GM19351 (cell line): ENCODE measurements at regions not wholly inside any gene's neighbourhood (a gene's known extent, or its start where the extent isn't known, plus 50 kb on each side); places are given as distances from the start of the nearest gene placed in this dataset.
"Not testable (repeated sequence)": the region's sequence is repeated elsewhere in the genome, so short reads cannot be mapped to it uniquely, and the experiment has no call there.

ENCODE experiments used
- ATAC-seq: cut with Tn5 transposase; IDR thresholded peaks from one replicate; pipeline ENCODE4 v1.9.1; 2021; ENCODE audit warnings: mild to moderate bottlenecking, moderate library complexity; ENCODE audit not compliant: unreplicated experiment

- ATAC-seq: not testable (repeated sequence)
Observed at GRCh38 chr2:175777337-175777736, 224.7 kb downstream of the LNPK start.

GRCh38 chr2:175769200-175769599, 232.9 kb downstream of the LNPK start:
- ATAC-seq: no peak

- no peak for ATAC-seq
Observed at GRCh38 chr2:175766880-175767279, 235.2 kb downstream of the LNPK start.

- no peak for ATAC-seq
Observed at GRCh38 chr2:175755656-175756386, 246.2 kb downstream of the LNPK start.

- ATAC-seq: no peak
Observed at GRCh38 chr2:175755169-175755568, 246.9 kb downstream of the LNPK start.

GRCh38 chr2:175750195-175750594, 251.9 kb downstream of the LNPK start:
- no peak for ATAC-seq

- no peak for ATAC-seq
Observed at GRCh38 chr2:175745911-175746310, 256.2 kb downstream of the LNPK start.

GRCh38 chr2:175744000-175744399, 258.1 kb downstream of the LNPK start:
- no peak for ATAC-seq

- ATAC-seq: no peak
Observed at GRCh38 chr2:175743011-175743410, 259.1 kb downstream of the LNPK start.

GRCh38 chr2:175742367-175742766, 259.7 kb downstream of the LNPK start:
- no peak for ATAC-seq

GRCh38 chr2:175741164-175741563, 260.9 kb downstream of the LNPK start:
- no peak for ATAC-seq

- ATAC-seq: no peak
Observed at GRCh38 chr2:175737722-175738361, 264.2 kb downstream of the LNPK start.

GRCh38 chr2:175734686-175735085, 267.4 kb downstream of the LNPK start:
- no peak for ATAC-seq

- ATAC-seq: no peak
Observed at GRCh38 chr2:175732531-175732930, 269.5 kb downstream of the LNPK start.

- ATAC-seq: no peak
Observed at GRCh38 chr2:175730050-175730449, 272.0 kb downstream of the LNPK start.

GRCh38 chr2:175729049-175729706, 272.9 kb downstream of the LNPK start:
- no peak for ATAC-seq

GRCh38 chr2:175728032-175728431, 274.0 kb downstream of the LNPK start:
- no peak for ATAC-seq

GRCh38 chr2:175726223-175726622, 275.8 kb downstream of the LNPK start:
- no peak for ATAC-seq

GRCh38 chr2:175709248-175709647, 292.8 kb downstream of the LNPK start:
- no peak for ATAC-seq

- ATAC-seq: no peak
Observed at GRCh38 chr2:175707322-175707721, 294.7 kb downstream of the LNPK start.

- not testable (repeated sequence) for ATAC-seq
Observed at GRCh38 chr2:175704568-175704967, 297.5 kb downstream of the LNPK start.

- ATAC-seq: no peak
Observed at GRCh38 chr2:175698061-175698460, 304.0 kb downstream of the LNPK start.
